ENCODE measurements at regions not wholly inside any gene's neighbourhood (a gene's known extent, or its start where the extent isn't known, plus 50 kb on each side); places are given as distances from the start of the nearest gene placed in this dataset.

DNA sequence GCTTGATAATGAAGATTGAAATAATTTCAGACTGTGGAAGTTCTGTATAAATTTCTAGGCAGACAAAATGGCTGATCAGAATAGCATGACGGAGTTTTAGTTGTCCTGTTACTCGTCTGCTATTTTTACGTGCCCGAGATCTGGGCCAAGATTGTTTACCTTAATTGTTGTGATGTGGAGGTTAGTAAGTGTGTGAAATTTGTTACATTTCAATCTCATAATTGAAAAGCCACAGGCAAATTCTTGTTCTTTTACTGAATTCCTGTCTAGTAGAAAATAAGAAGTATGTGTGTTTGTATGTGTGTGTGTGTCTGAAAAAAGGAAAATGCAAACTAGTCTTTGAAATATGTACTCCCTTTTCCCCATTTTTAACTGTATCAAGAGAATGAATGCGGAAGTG lies 115.2 kb downstream of the UTRN start:
- peaks cover 21% of the 10 kb centered on the region for H3K9me3 Mint-ChIP-seq
- H3K27ac Mint-ChIP-seq = peak overlapping the region; percentile 91
- peaks cover 37% of the 10 kb centered on the region for H3K4me1 Mint-ChIP-seq
- peak overlapping the region; percentile 37 for H3K4me3 Mint-ChIP-seq
- no peak for DNase-seq (ENCODE audit: low spot score in 2 of 2, unreplicated experiment in 2 of 2)
- TF ChIP-seq CTCF (IDR thresholded peaks at IDR 0.05; ENCODE audit: unreplicated experiment) = no peak
- peaks cover 27% of the 10 kb centered on the region for H3K36me3 Mint-ChIP-seq
- no peaks in the 10 kb centered on the region for H3K27me3 Mint-ChIP-seq (ENCODE audit: low read depth)

- DNase-seq (ENCODE audit: low spot score in 2 of 2, unreplicated experiment in 2 of 2) = no peak
- H3K9me3 Mint-ChIP-seq = peaks cover 16% of the 10 kb centered on the region
- peaks cover 46% of the 10 kb centered on the region for H3K4me1 Mint-ChIP-seq
- no peak for TF ChIP-seq CTCF (IDR thresholded peaks at IDR 0.05; ENCODE audit: unreplicated experiment)
- H3K4me3 Mint-ChIP-seq = no peak overlapping the region
- H3K27me3 Mint-ChIP-seq (ENCODE audit: low read depth) = no peaks in the 10 kb centered on the region
- H3K36me3 Mint-ChIP-seq = peaks cover 23% of the 10 kb centered on the region
- no peak overlapping the region for H3K27ac Mint-ChIP-seq
These were observed 116.9 kb downstream of the UTRN start for GRCh38 chr6:144401736-144402733.

DNA sequence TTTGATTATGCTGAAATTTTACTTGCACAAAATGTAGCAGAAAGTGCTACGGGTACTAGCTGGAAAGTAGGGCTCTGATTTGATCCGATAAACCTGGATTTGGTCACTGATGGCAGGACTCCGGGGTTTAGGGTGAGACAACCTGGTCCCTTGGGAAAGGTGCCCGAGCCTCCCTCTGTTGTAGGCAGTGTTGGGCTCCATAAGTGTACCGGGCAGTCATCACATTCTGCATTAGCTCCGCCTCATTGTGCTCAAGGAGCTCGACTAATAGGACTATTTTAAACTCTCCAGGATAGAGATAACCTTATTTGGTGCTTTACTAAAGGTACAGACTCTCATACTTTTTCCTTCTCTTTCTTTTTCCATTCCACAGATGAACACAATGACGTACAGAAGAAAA lies 117.6 kb downstream of the UTRN start:
- Mint-ChIP-seq H3K27me3 (ENCODE audit: low read depth) (no peaks in the 10 kb centered on the region), H3K36me3 (peaks cover 19% of the 10 kb centered on the region), H3K4me3 (no peak overlapping the region), H3K9me3 (peaks cover 11% of the 10 kb centered on the region), H3K27ac (no peak overlapping the region), H3K4me1 (peaks cover 47% of the 10 kb centered on the region)
- no peak for DNase-seq (ENCODE audit: low spot score in 2 of 2, unreplicated experiment in 2 of 2)
- no peak for TF ChIP-seq CTCF (IDR thresholded peaks at IDR 0.05; ENCODE audit: unreplicated experiment)

GRCh38 chr6:144405163-144405562 lies 120.0 kb downstream of the UTRN start:
- Mint-ChIP-seq H3K27ac (peak overlapping the region; percentile 83), H3K9me3 (peaks cover 4% of the 10 kb centered on the region), H3K4me1 (peaks cover 45% of the 10 kb centered on the region), H3K4me3 (no peak overlapping the region), H3K36me3 (peaks cover 7% of the 10 kb centered on the region), H3K27me3 (ENCODE audit: low read depth) (no peaks in the 10 kb centered on the region)
- no peak for TF ChIP-seq CTCF (IDR thresholded peaks at IDR 0.05; ENCODE audit: unreplicated experiment)
- no peak for DNase-seq (ENCODE audit: low spot score in 2 of 2, unreplicated experiment in 2 of 2)

DNA sequence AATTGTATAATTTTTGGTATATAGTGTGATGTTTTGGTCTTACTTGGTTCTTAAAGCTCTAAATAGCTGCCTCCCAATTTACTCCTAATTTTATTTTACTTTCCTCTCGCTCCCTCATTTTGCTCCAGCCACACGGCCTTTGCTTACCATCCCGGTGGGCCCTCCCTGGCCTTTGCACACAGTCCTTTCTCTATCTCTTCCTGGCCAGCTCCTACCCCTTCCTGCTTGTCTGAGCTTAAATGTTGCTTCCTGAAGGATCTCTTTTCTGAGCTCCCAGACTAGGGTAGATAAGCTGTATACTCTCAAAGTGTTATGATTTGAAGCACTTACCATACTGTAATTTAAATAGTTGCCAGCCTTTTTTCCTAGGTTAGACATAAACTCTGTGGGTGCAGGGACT lies 121.7 kb downstream of the UTRN start:
- Mint-ChIP-seq H3K36me3 (peaks cover 14% of the 10 kb centered on the region), H3K27me3 (ENCODE audit: low read depth) (no peaks in the 10 kb centered on the region), H3K9me3 (peaks cover 3% of the 10 kb centered on the region), H3K4me3 (no peak overlapping the region), H3K4me1 (peaks cover 43% of the 10 kb centered on the region), H3K27ac (peak overlapping the region; percentile 27)
- DNase-seq (ENCODE audit: low spot score in 2 of 2, unreplicated experiment in 2 of 2) = no peak
- no peak for TF ChIP-seq CTCF (IDR thresholded peaks at IDR 0.05; ENCODE audit: unreplicated experiment)
